ENCODE measurements at regions not wholly inside any gene's neighbourhood (a gene's known extent, or its start where the extent isn't known, plus 50 kb on each side); places are given as distances from the start of the nearest gene placed in this dataset.

- DNase-seq (ENCODE audit: low spot score) = no peak
Observed at GRCh38 chr7:95668504-95669018, 72.2 kb upstream of the PDK4 start.

- DNase-seq (ENCODE audit: low spot score) = no peak
Observed at GRCh38 chr7:95662987-95663386, 66.7 kb upstream of the PDK4 start.

- DNase-seq (ENCODE audit: low spot score) = no peak
Observed at GRCh38 chr7:95660023-95660434, 63.7 kb upstream of the PDK4 start.

- no peak for DNase-seq (ENCODE audit: low spot score)
Observed at GRCh38 chr7:95658676-95659075, 62.4 kb upstream of the PDK4 start.

DNA sequence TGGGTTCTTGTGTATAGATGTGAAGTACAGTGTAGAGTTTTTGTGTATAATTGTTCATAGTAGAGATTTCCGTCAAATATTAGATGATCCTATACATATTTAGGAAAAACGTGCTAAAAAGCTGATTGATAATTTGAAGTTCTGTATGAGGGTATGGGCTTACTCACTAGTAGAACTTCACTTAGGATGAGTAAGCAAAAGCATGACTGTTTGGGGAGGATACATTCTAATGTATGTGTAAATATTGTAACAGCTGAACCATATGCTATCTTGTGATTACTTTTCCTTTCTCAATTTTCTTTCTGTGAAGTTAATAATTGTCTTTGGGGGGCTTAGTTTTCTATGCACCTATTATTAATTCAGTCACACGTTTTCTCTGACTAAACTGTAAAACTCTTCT is 53.2 kb upstream of the PDK4 start:
- DNase-seq (ENCODE audit: low spot score) = no peak

DNA sequence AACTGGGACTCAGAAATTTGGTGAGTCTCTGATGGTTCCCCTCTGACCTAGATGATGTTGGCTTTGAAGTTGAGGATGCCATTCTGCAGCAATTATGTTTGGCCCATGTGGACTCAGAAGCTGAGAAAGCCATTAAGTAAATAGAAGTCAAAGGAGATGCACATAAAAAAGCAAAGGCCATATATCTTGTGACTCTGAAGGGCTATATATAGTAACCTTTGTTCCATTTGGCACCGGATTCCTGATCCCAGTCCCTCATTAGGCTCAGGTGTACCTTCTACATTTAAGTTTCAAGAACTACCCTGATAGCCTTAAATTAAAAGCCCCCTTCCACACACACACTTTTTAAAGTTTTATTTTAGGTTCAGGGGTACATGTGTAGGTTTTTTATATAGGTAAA is 50.0 kb upstream of the PDK4 start:
- no peak for DNase-seq (ENCODE audit: low spot score)

All from ecto neural progenitor cell (in vitro differentiated cells).